ENCODE measurements at regions not wholly inside any gene's neighbourhood (a gene's known extent, or its start where the extent isn't known, plus 50 kb on each side); places are given as distances from the start of the nearest gene placed in this dataset.

DNA sequence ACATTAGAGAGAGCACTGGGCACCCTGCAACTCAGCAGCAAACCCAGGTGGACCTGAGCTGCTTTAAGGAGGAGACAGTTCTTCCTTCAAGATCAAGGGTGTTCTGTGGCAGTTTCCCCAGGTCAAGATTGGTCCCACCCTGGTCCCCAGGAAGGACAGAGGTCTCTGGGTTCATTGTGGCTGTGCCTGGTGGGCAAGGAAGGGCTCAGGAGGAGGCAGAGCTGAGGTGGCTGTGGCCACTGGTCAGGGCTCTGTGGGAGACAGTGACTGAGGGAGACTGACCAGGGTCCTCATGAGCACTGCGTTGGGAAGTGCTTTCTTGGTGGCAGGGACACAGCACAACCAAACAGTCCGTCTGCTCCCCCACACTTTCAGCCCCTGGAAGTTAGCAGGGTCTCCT, 141.3 kb downstream of the FCRL5 start:
- Histone ChIP-seq H3K27me3 (replicated peaks in 2 of 5; ENCODE audit: control insufficient read depth in 4 of 5, insufficient read depth in 5 of 5, low read length in 4 of 5) (no peaks in the 10 kb centered on the region), H3K9me3 (ENCODE audit: control extremely low read depth in 1 of 5, control insufficient read depth in 4 of 5, insufficient read depth in 2 of 5, low read depth in 1 of 5, low read length in 4 of 5) (no peaks in the 10 kb centered on the region), H3K4me1 (ENCODE audit: control extremely low read depth in 1 of 4, control insufficient read depth in 4 of 4, insufficient read depth in 4 of 4, low read length in 3 of 4) (peaks cover 0 to 55% (median 31%) of the 10 kb centered on the region in 4 experiments), H3K36me3 (ENCODE audit: control insufficient read depth in 4 of 4, insufficient read depth in 4 of 4, low read length in 3 of 4) (peaks cover 0 to 3% (median under 1%) of the 10 kb centered on the region in 4 experiments), H3K4me3 (ENCODE audit: control insufficient read depth in 1 of 7, extremely low read depth in 1 of 7, insufficient read depth in 4 of 7, low read depth in 2 of 7, low read length in 6 of 7) (no peak overlapping the region), H3K27ac (ENCODE audit: insufficient read depth in 1 of 2, low read depth in 1 of 2, low read length in 2 of 2, poor library complexity in 1 of 2, severe bottlenecking in 2 of 2) (no peak overlapping the region)
- ChIA-PET CTCF (interaction anchor here (0.6 to 1.3 kb wide), 2 partner anchors 11 to 580 kb away, joined by 3 to 4 read pairs; no protein-coding TSS in a partner anchor), POLR2A (interaction anchor here (0.6 kb wide), 1 partner anchor 10 kb away, joined by 3 read pairs; no protein-coding TSS in a partner anchor)
- WGBS (ENCODE audit: insufficient coverage), result 100% methylated on average over 2 of the region's 2 CpGs
- no peak for DNase-seq

DNA sequence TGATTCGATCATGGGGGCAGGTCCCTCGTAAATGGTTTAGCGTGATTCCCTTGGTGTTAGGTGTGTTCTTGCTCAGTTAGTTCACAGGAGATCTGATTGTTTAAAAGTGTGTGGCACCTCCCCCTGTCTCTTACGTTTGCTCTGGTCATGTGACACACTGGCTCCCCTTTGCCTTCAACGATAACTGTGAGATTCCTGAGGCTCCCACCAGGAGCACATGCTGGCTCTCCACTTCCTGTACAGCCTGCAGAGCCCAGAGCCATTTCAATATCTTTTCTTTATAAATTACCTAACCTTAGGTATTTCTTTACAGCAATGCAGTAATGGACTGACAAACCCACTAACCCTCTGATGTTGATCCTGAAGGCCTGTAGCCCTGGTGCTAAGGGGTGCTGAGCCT, 141.9 kb downstream of the FCRL5 start:
- WGBS (ENCODE audit: insufficient coverage), result 37% methylated on average over 2 of the region's 5 CpGs

DNA sequence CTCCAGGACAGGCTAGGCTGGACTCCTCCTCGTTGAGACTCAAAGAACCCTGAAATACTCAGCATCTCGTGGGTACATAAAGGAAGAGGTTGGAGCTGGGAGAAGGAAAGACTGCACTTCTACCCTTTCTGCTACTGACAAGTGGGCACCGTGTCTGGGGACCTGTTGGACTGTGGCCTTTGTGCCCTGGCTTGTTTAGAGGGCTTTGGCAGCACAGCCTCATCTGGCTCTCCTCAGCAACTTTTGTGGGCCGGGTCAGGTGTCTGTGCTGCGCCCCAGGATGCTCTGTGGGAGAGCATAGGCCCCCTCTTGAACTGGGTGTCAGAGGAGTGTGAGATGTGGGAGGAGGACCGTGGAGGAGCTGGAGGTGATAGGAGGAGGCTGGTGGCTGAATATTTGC, 142.4 kb downstream of the FCRL5 start:
- no peaks in the 10 kb centered on the region for H3K27me3 ChIP-seq (replicated peaks in 2 of 5; ENCODE audit: control insufficient read depth in 4 of 5, insufficient read depth in 5 of 5, low read length in 4 of 5)
- no peak overlapping the region for H3K4me3 ChIP-seq (ENCODE audit: control insufficient read depth in 1 of 7, extremely low read depth in 1 of 7, insufficient read depth in 4 of 7, low read depth in 2 of 7, low read length in 6 of 7)
- ChIA-PET CTCF (no interaction called here), POLR2A (no interaction called here)
- no peaks in the 10 kb centered on the region for H3K9me3 ChIP-seq (ENCODE audit: control extremely low read depth in 1 of 5, control insufficient read depth in 4 of 5, insufficient read depth in 2 of 5, low read depth in 1 of 5, low read length in 4 of 5)
- H3K27ac ChIP-seq (ENCODE audit: insufficient read depth in 1 of 2, low read depth in 1 of 2, low read length in 2 of 2, poor library complexity in 1 of 2, severe bottlenecking in 2 of 2), result no peak overlapping the region
- peaks cover 0 to 3% (median under 1%) of the 10 kb centered on the region in 4 experiments for H3K36me3 ChIP-seq (ENCODE audit: control insufficient read depth in 4 of 4, insufficient read depth in 4 of 4, low read length in 3 of 4)
- DNase-seq, result no peak
- peaks cover 2 to 54% (median 33%) of the 10 kb centered on the region in 4 experiments for H3K4me1 ChIP-seq (ENCODE audit: control extremely low read depth in 1 of 4, control insufficient read depth in 4 of 4, insufficient read depth in 4 of 4, low read length in 3 of 4)
- WGBS (ENCODE audit: insufficient coverage), result 100% methylated on average over 1 of the region's 6 CpGs

More for the DNA sequence above, 141.9 kb downstream of the FCRL5 start:
- Histone ChIP-seq H3K9me3 (ENCODE audit: control extremely low read depth in 1 of 5, control insufficient read depth in 4 of 5, insufficient read depth in 2 of 5, low read depth in 1 of 5, low read length in 4 of 5) (no peaks in the 10 kb centered on the region), H3K4me1 (ENCODE audit: control extremely low read depth in 1 of 4, control insufficient read depth in 4 of 4, insufficient read depth in 4 of 4, low read length in 3 of 4) (peaks cover 2 to 53% (median 28%) of the 10 kb centered on the region in 4 experiments), H3K27ac (ENCODE audit: insufficient read depth in 1 of 2, low read depth in 1 of 2, low read length in 2 of 2, poor library complexity in 1 of 2, severe bottlenecking in 2 of 2) (no peak overlapping the region), H3K36me3 (ENCODE audit: control insufficient read depth in 4 of 4, insufficient read depth in 4 of 4, low read length in 3 of 4) (peaks cover 0 to 3% (median under 1%) of the 10 kb centered on the region in 4 experiments), H3K4me3 (ENCODE audit: control insufficient read depth in 1 of 7, extremely low read depth in 1 of 7, insufficient read depth in 4 of 7, low read depth in 2 of 7, low read length in 6 of 7) (no peak overlapping the region), H3K27me3 (replicated peaks in 2 of 5; ENCODE audit: control insufficient read depth in 4 of 5, insufficient read depth in 5 of 5, low read length in 4 of 5) (no peaks in the 10 kb centered on the region)
- ChIA-PET CTCF (interaction anchor here (1.3 kb wide), 1 partner anchor 10 kb away, joined by 3 read pairs; no protein-coding TSS in a partner anchor), POLR2A (interaction anchor here (0.6 kb wide), 1 partner anchor 9 kb away, joined by 3 read pairs; no protein-coding TSS in a partner anchor)
- DNase-seq, result no peak

DNA sequence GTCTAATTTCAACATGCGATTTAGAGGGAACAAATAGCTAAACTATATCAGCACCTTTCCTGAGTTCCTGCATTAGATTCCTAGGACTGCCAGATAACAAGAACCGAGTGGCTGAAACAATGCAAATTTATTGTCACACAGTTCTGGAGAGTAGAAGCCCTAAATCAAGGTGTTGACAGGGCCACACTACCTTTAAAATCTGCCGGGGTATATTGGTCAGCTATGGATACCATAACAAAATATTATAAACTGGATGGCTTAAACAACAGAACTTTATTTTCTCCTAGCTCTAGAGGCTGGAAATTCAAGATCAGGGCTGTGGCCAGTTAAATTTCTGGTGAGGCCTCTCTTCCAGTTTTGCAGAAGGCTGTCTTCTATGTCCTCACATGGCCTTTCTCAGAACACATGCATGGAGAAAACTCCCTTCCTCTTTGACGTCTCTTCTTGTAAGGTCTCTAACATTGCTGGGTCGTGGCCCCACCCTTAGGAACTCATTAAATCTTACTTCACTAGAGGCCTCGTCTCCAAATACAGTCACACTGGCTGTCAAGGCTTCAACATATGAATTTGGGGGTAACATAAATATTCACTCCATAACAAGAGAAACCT, 144.3 kb downstream of the FCRL5 start:
- Histone ChIP-seq H3K36me3 (ENCODE audit: control insufficient read depth in 4 of 4, insufficient read depth in 4 of 4, low read length in 3 of 4) (peaks cover 0 to under 1% (median 0%) of the 10 kb centered on the region in 4 experiments), H3K9me3 (ENCODE audit: control extremely low read depth in 1 of 5, control insufficient read depth in 4 of 5, insufficient read depth in 2 of 5, low read depth in 1 of 5, low read length in 4 of 5) (no peaks in the 10 kb centered on the region), H3K27me3 (replicated peaks in 2 of 5; ENCODE audit: control insufficient read depth in 4 of 5, insufficient read depth in 5 of 5, low read length in 4 of 5) (no peaks in the 10 kb centered on the region), H3K4me1 (ENCODE audit: control extremely low read depth in 1 of 4, control insufficient read depth in 4 of 4, insufficient read depth in 4 of 4, low read length in 3 of 4) (peaks cover 10 to 72% (median 49%) of the 10 kb centered on the region in 4 experiments), H3K27ac (ENCODE audit: insufficient read depth in 1 of 2, low read depth in 1 of 2, low read length in 2 of 2, poor library complexity in 1 of 2, severe bottlenecking in 2 of 2) (no peak overlapping the region), H3K4me3 (ENCODE audit: control insufficient read depth in 1 of 7, extremely low read depth in 1 of 7, insufficient read depth in 4 of 7, low read depth in 2 of 7, low read length in 6 of 7) (no peak overlapping the region)
- CTCF ChIA-PET, result interaction anchor here (0.8 kb wide), 1 partner anchor 62 kb away, joined by 3 read pairs; no protein-coding TSS in a partner anchor
- WGBS (ENCODE audit: insufficient coverage), result 42% methylated on average over 4 of the region's 6 CpGs
- POLR2A ChIA-PET, result no interaction called here
- peak in 2 of 3 donors; percentile 52 to 59 for DNase-seq

DNA sequence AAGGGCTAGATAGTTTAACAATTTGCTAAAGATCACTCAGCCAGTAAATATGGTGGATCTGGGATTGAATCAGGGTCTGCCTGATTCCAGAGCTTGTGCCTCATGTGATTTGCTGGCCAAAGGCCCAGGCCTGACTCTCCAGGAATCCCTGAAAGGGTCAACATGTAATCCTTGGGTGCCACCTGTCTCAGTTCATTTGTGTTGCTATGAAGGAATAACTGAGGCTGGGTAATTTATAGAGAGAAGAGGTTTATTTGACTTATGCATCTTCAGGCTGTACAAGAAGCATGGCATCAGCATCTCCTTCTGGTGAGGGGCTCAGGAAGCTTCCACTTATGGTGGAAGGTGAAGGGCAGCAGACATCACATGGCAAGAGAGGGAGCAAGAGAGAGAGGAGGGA, 144.9 kb downstream of the FCRL5 start:
- no peaks in the 10 kb centered on the region for H3K27me3 ChIP-seq (replicated peaks in 2 of 5; ENCODE audit: control insufficient read depth in 4 of 5, insufficient read depth in 5 of 5, low read length in 4 of 5)
- H3K9me3 ChIP-seq (ENCODE audit: control extremely low read depth in 1 of 5, control insufficient read depth in 4 of 5, insufficient read depth in 2 of 5, low read depth in 1 of 5, low read length in 4 of 5), result no peaks in the 10 kb centered on the region
- H3K4me1 ChIP-seq (ENCODE audit: control extremely low read depth in 1 of 4, control insufficient read depth in 4 of 4, insufficient read depth in 4 of 4, low read length in 3 of 4), result peaks cover 17 to 75% (median 52%) of the 10 kb centered on the region in 4 experiments
- H3K27ac ChIP-seq (ENCODE audit: insufficient read depth in 1 of 2, low read depth in 1 of 2, low read length in 2 of 2, poor library complexity in 1 of 2, severe bottlenecking in 2 of 2), result no peak overlapping the region
- no peak for DNase-seq
- no peak overlapping the region for H3K4me3 ChIP-seq (ENCODE audit: control insufficient read depth in 1 of 7, extremely low read depth in 1 of 7, insufficient read depth in 4 of 7, low read depth in 2 of 7, low read length in 6 of 7)
- no peaks in the 10 kb centered on the region for H3K36me3 ChIP-seq (ENCODE audit: control insufficient read depth in 4 of 4, insufficient read depth in 4 of 4, low read length in 3 of 4)
- POLR2A ChIA-PET, result no interaction called here
- CTCF ChIA-PET, result interaction anchor here (0.7 to 0.8 kb wide), 2 partner anchors 62 to 211 kb away, joined by 3 to 4 read pairs; no protein-coding TSS in a partner anchor

DNA sequence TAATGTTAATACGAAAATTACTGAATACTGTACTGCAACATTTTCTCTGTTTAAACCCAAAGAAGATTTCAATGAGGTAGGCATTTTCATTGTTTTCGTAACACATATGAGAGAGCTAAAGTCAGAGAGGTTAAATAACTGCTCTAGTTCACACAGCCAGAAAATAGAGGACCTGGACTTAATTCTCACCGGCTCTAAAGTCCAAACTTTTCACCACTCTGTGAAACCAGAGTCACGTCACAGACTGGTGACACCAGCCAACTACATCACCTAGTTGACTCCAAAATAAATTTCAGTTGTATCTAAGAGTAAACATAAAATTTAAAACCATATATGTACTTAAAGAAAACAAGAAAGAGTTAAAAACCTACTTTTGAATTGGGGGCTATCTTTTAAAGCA, 146.7 kb downstream of the FCRL5 start:
- WGBS (ENCODE audit: insufficient coverage), result 100% methylated on average over 2 of the region's 4 CpGs
- Histone ChIP-seq H3K36me3 (ENCODE audit: control insufficient read depth in 4 of 4, insufficient read depth in 4 of 4, low read length in 3 of 4) (no peaks in the 10 kb centered on the region), H3K4me3 (ENCODE audit: control insufficient read depth in 1 of 7, extremely low read depth in 1 of 7, insufficient read depth in 4 of 7, low read depth in 2 of 7, low read length in 6 of 7) (no peak overlapping the region), H3K4me1 (ENCODE audit: control extremely low read depth in 1 of 4, control insufficient read depth in 4 of 4, insufficient read depth in 4 of 4, low read length in 3 of 4) (peaks cover 21 to 79% (median 60%) of the 10 kb centered on the region in 4 experiments), H3K9me3 (ENCODE audit: control extremely low read depth in 1 of 5, control insufficient read depth in 4 of 5, insufficient read depth in 2 of 5, low read depth in 1 of 5, low read length in 4 of 5) (no peaks in the 10 kb centered on the region), H3K27ac (ENCODE audit: insufficient read depth in 1 of 2, low read depth in 1 of 2, low read length in 2 of 2, poor library complexity in 1 of 2, severe bottlenecking in 2 of 2) (peak overlapping the region in 1 of 2 experiments; percentile 13), H3K27me3 (replicated peaks in 2 of 5; ENCODE audit: control insufficient read depth in 4 of 5, insufficient read depth in 5 of 5, low read length in 4 of 5) (no peaks in the 10 kb centered on the region)
- no peak for DNase-seq
- CTCF ChIA-PET, result interaction anchor here (1.2 to 10.3 kb wide), 4 partner anchors 10 to 80 kb away, joined by 6 to 97 read pairs (median 8); no protein-coding TSS in a partner anchor
- POLR2A ChIA-PET, result no interaction called here

DNA sequence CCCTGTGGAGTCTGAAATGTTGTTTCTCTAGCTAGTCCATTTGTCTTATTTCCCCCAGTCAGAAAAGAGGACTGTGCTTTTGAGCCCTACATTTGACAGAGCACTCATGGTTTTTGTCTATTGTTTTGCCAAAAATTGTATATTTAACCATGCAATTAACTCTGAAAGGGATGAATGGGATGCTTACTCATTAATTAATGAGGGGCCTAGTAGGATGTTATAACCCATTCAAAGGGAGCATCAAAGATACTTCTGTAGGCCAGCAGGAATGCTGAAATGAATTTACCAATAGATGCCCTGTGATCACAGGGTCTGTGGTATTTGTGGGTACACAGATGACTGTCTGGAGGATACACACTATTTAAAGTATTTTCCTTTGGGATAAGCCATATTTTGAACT, 147.7 kb downstream of the FCRL5 start:
- DNase-seq, result no peak
- POLR2A ChIA-PET, result no interaction called here
- H3K27ac ChIP-seq (ENCODE audit: insufficient read depth in 1 of 2, low read depth in 1 of 2, low read length in 2 of 2, poor library complexity in 1 of 2, severe bottlenecking in 2 of 2), result peak overlapping the region; percentile 42 to 91
- peaks cover 21 to 86% (median 65%) of the 10 kb centered on the region in 4 experiments for H3K4me1 ChIP-seq (ENCODE audit: control extremely low read depth in 1 of 4, control insufficient read depth in 4 of 4, insufficient read depth in 4 of 4, low read length in 3 of 4)
- H3K36me3 ChIP-seq (ENCODE audit: control insufficient read depth in 4 of 4, insufficient read depth in 4 of 4, low read length in 3 of 4), result no peaks in the 10 kb centered on the region
- H3K4me3 ChIP-seq (ENCODE audit: control insufficient read depth in 1 of 7, extremely low read depth in 1 of 7, insufficient read depth in 4 of 7, low read depth in 2 of 7, low read length in 6 of 7), result peak overlapping the region in 1 of 7 experiments; percentile 19
- CTCF ChIA-PET, result interaction anchor here (1.0 to 10.3 kb wide), 7 partner anchors 11 to 91 kb away, joined by 4 to 97 read pairs (median 7); no protein-coding TSS in a partner anchor
- no peaks in the 10 kb centered on the region for H3K9me3 ChIP-seq (ENCODE audit: control extremely low read depth in 1 of 5, control insufficient read depth in 4 of 5, insufficient read depth in 2 of 5, low read depth in 1 of 5, low read length in 4 of 5)
- H3K27me3 ChIP-seq (replicated peaks in 2 of 5; ENCODE audit: control insufficient read depth in 4 of 5, insufficient read depth in 5 of 5, low read length in 4 of 5), result no peaks in the 10 kb centered on the region

Data from common myeloid progenitor, CD34-positive (primary cell).